HG03175 (cell line): ENCODE measurements at regions not wholly inside any gene's neighbourhood (a gene's known extent, or its start where the extent isn't known, plus 50 kb on each side); places are given as distances from the start of the nearest gene placed in this dataset.
"Not testable (repeated sequence)": the region's sequence is repeated elsewhere in the genome, so short reads cannot be mapped to it uniquely, and the experiment has no call there.

Experiments
- ATAC-seq: cut with Tn5 transposase; IDR thresholded peaks from one replicate; pipeline ENCODE4 v1.9.1; 2021; ENCODE audit warnings: mild to moderate bottlenecking, moderate library complexity; ENCODE audit not compliant: unreplicated experiment

DNA sequence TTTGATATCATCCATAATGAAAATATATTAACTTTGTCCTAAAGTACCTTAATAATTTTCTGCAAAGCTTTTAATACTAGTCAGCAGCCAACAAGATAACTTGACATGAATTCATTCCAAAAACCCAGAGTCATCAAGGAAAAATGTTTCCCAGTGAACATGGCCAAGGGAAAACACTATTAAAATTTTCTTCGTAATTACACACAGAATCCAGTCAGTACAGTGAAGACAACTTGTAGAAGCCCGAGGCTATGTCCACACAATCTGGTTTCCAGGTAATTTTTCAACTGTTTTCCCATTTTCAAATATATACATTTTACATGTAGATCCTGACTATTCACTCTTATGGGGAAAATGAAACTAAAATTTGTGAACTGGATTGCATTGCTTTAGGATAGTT, 600.9 kb downstream of the CDH8 start:
- no peak for ATAC-seq

DNA sequence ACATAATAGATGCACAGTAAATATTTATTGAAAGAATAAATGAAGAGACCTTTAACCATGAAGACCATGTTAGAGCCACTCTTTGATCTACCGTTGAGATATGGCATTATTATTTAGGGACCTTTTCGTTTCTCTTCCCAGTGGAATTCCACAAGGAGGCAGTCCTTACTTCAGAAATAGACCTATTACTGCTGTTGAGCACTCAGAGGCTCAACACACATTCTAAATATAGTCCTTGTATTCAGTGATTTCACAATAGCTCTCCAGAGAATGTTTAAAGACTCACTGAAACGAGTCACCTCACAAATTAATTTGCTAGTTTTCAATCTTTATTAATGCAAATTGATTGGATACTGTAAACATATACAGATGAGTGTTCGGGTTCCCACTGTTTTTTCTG, 603.8 kb downstream of the CDH8 start:
- ATAC-seq = no peak

DNA sequence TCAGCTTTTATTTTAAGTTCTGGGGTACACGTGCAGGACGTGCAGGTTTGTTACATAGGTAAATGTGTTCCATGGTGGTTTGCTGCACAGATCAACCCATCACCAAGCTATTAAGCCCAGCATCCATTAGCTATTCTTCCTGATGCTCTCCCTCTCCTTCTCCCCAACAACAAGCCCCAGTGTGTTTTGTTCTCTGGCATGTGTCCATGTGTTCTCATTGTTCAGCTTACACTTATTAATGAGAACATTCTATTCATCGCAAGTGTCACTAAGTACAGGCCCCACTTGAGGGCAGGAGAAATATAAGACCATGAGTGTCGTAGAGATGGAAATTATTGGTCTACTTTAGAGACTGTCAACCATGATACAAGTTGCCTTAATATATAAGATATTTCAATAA, 615.1 kb downstream of the CDH8 start:
- ATAC-seq = no peak

DNA sequence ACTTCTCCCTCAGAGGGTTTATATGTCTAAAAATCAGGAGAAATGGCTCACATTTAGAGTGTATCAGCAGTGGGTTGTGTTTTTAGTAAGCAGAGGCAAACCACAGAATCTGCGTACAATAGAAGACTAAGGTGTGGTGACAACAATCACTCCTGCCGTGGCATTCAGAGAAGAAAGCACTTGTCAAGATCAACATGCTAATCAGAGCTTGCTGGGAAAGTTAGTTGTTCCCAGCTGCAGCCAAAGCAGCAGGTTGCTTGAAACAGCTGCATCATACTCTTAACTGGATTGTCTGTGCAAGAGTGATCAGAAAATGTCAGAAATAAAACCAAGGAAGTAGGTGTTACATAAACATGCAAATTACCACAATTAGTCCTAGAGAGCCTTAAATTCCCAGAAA, 616.4 kb downstream of the CDH8 start:
- no peak for ATAC-seq

DNA sequence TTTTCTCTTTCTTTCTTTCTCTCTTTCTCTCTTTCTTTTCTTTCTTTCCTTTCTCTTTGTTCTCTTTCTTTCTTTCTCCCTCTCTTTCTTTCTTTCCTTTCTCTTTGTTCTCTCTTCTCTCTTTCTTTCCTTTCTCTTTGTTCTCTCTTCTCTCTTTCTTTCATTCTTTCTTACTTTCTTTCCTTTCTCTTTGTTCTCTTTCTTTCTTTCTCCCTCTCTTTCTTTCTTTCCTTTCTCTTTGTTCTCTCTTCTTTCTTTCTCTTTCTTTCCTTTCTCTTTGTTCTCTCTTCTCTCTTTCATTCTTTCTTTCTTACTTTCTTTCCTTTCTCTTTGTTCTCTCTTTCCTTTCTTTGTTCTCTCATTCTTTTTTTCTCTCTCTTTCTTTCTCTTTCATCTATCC, 617.4 kb downstream of the CDH8 start:
- ATAC-seq = not testable (repeated sequence)

- ATAC-seq = no peak
Observed at GRCh38 chr16:61415126-61415525, 621.1 kb downstream of the CDH8 start.

GRCh38 chr16:61413021-61413420, 623.2 kb downstream of the CDH8 start:
- ATAC-seq = no peak

DNA sequence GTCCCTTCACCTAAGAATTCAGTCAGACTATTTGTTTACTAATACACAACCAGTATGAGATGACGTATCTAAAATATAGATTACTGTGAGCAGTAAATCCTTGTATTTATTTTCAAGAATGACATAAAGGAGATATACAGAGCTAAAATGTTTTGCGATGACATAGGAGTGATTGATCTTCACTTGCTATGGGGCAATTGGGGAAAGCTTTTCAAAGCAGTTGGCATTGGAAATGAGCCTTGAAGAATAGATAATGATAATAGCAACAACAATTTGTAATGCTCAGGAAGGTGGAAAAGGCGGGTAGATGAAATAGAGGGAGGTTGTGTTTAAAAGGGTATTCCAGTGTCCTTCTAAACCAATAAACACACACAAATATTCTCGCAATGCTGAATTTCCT, 623.7 kb downstream of the CDH8 start:
- no peak for ATAC-seq

- no peak for ATAC-seq
Observed at GRCh38 chr16:61409604-61410003, 626.6 kb downstream of the CDH8 start.

GRCh38 chr16:61403386-61403785, 632.9 kb downstream of the CDH8 start:
- ATAC-seq = no peak

DNA sequence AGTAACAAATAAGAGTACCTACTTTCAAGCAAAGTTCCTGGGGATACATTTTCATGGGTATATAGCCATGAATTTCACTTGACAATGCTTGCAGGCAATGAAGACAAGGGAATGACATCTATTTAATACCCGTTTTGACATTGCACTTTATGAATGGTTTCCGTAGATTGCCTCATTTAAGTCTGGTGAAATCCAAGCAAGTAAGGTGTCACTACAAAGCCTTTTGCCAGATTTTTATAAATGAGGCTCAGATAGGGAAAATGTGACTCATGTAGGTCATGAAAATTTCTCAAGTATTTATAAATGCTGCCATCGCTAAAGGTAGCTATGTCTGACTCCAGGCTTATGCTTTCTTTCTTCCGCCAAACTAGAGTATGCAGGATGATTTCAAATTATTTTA, 644.3 kb downstream of the CDH8 start:
- ATAC-seq = no peak

GRCh38 chr16:61390965-61391637, 645.1 kb downstream of the CDH8 start:
- ATAC-seq = no peak

GRCh38 chr16:61385392-61386071, 650.7 kb downstream of the CDH8 start:
- ATAC-seq = no peak

DNA sequence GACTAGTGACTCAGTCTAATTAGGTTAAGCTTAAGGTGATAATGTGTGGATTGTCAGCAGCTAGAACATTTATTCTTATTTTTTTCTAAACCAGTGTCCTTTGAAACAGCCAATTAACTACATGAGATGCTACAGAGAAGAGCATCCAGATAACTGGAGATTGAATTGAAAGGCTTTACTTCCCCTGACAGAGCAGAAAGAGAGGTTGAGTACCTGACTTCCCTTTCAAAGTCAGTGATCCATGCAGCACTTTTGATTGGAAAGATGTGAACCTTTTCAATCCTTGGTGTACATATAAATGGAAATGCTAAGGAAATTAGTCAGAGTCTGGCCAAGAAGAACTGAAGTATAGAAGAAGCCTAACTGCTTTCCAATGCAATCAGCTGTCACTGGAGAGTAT, 653.8 kb downstream of the CDH8 start:
- ATAC-seq = no peak

GRCh38 chr16:61379311-61379710, 656.9 kb downstream of the CDH8 start:
- no peak for ATAC-seq

GRCh38 chr16:61374071-61374470, 662.2 kb downstream of the CDH8 start:
- ATAC-seq = no peak

- ATAC-seq = no peak
Observed at GRCh38 chr16:61371881-61372280, 664.4 kb downstream of the CDH8 start.

DNA sequence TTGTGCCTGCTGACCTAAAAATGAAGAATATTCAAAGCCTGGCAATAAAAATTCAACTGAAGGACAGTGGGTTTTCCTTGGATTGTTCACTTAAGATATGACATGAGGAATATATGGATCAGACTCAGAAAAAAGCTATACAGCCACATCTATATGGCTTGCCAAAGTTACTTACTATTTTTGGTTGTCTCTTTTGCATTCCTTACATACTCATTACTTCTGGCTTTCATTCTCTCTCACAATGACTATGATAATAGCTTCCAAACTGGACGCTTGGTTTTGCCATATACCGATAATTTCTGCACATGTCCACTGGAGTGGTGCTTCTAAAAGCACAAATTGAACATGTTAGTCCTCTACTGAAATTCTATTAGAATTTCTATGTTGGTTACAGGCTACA, 664.9 kb downstream of the CDH8 start:
- ATAC-seq = no peak

GRCh38 chr16:61370564-61370963, 665.7 kb downstream of the CDH8 start:
- ATAC-seq = no peak

- no peak for ATAC-seq
Observed at GRCh38 chr16:61366006-61366405, 670.2 kb downstream of the CDH8 start.

DNA sequence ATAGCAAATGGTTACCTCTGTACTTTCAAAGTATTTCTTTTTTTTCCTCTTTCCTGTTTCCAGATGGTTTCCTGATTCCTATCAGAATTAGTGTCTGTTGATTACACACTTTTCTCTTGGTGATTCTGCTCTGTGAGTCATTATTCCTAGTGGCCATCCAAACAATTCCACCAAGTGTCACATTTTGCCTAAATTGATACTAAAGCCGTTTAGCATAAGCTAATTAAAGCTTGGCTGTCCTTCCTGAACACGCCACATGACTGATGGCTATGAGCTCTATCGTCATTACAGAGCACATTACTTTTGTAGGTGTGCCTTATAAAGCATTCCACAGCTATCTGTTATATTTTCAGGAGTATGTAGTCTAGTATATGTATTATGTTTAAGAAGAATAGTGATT, 671.2 kb downstream of the CDH8 start:
- no peak for ATAC-seq

- ATAC-seq = no peak
Observed at GRCh38 chr16:61362585-61362984, 673.7 kb downstream of the CDH8 start.

DNA sequence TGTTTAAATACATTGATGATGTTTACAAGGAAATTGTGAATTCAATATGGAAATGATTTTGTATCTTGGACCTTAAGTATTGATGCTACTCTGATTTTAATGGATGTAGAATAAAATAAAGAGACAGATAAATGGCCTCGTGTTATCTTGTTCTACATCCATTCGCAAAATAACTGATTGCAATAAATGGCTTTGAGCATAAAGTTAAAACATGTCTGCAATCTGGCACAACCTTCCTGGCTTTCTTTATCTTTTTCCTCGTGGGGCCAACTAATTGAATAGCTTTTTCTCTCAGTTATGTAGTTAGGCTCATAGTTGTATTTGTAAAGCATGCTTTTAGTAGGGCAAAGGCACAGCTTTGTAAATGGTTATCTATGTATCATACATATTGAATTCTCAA, 691.4 kb downstream of the CDH8 start:
- no peak for ATAC-seq
